NOMO-1 (cell line): ENCODE measurements at regions not wholly inside any gene's neighbourhood (a gene's known extent, or its start where the extent isn't known, plus 50 kb on each side); places are given as distances from the start of the nearest gene placed in this dataset.
"Not testable (repeated sequence)": the region's sequence is repeated elsewhere in the genome, so short reads cannot be mapped to it uniquely, and the experiment has no call there.

Experiments used
- DNase-seq, 2 experiments: peaks; one replicate each; lab custom pipeline; 2025; ENCODE audit not compliant: unreplicated experiment in 2 of 2; lab: John Stamatoyannopoulos, UW

DNA sequence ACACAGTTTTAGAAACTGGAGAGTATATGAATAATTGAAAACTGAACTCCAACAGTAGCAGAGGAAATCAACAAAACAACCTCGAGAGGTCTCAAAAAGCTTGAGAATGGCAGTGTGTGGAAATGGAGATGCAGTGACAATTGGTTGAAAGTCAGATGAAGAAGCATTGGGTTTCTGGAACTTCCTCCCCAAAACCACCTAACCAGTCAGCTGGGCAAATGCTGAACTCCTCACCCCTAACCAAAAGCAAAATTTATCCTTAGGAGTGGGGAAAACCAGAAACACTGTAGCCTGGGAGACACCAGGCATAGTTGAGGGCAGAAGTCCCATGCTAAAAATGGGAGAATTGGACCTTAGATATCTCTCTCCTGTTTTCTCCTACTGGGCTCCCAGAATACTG is 109.9 kb downstream of the TANC2 start:
- DNase-seq, result peak; percentile 2 to 34

DNA sequence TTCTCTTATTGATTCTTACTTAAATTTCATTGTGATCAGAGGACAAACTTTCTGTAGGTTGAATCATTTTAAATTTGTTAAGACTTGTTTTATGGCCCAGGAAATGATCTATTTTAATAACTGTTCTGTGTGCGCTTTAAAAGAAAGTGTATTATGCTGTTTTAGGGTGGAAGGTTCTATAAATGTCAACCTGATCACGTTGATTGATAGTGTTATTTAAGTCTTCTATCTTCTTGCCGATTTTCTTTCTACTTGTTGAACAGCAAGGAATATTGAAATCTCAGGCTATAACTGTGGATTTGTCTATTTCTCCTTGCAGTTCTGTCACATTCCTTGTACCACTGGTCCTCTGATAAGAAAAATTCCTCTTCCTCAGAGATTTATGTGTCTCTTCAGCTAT is 112.7 kb downstream of the TANC2 start:
- no peak for DNase-seq

DNA sequence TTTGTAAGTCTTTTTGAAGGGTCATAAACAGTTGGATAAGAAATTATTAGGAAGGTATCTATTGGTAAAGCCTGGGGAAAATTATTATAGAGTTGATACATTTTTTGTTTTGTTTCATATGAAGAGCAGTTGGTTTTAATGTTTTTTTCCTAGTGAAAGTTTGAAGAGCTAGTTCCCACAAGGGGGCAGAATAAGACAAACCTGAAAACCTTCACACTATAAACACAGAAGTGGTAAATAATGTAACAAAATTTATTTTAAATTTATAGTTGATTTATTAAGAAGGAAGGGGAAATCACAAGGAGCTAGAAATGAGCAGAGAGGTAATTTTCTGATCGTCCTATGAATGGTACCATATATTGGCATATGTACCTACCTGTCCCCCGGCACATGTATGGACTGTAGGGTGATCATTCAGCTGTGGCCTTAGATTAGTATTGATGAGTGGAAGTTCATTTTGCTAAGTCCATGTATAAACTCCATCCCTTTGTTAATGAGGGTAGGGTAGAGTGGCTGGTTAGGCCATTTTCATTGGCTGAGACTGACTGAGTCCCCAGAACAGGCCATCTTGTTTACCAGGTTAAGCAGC is 116.3 kb downstream of the TANC2 start:
- DNase-seq, result peak in 1 of 2 experiments; percentile 37

DNA sequence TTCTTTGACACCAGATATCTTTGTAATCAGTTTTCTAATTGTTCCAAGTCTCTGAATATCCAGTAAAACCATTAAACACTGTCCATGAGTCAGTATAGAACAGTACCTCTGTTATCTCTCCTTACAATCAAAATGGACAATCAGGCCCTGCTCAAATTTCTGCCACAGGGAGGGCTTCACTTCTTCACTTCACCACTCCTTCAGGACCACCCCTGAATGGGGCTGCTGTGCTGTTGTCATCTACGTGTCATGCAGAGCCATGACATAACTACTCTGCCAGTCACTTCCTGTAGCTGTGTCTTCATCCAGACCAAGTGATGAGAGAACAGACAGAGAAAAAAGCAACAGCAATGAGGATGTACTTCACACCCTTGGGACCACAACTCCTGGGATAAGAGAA is 116.9 kb downstream of the TANC2 start:
- no peak for DNase-seq

DNA sequence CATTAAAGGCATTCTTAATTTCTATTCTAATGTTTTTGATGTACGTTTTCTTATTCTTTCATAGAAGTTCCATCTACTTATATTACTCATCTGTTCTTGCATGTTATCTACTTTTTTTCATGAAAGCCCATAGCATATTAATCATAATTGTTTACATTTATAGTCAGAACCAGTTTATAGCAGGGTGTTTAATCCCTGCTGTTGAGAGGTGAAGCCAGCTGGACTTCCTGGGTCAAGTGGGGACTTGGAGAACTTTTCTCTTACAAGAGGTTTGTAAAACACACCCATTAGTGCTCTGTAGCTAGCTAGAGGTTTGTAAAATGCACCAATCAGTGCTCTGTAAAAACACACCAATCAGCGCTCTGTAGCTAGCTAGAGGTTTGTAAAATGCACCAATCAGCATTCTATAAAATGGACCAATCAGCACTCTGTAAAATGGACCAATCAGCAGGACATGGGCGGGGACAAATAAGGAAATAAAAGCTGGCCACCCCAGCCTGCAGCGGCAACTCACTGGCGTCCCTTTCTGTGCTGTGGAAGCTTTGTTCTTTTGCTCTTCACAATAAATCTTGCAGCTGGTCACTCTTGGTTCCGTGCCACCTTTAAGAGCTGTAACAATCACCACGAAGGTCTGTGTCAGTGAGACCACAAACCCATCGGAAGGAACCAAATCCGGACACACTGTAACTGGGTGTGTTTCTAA is 120.6 kb downstream of the TANC2 start:
- no peak for DNase-seq

DNA sequence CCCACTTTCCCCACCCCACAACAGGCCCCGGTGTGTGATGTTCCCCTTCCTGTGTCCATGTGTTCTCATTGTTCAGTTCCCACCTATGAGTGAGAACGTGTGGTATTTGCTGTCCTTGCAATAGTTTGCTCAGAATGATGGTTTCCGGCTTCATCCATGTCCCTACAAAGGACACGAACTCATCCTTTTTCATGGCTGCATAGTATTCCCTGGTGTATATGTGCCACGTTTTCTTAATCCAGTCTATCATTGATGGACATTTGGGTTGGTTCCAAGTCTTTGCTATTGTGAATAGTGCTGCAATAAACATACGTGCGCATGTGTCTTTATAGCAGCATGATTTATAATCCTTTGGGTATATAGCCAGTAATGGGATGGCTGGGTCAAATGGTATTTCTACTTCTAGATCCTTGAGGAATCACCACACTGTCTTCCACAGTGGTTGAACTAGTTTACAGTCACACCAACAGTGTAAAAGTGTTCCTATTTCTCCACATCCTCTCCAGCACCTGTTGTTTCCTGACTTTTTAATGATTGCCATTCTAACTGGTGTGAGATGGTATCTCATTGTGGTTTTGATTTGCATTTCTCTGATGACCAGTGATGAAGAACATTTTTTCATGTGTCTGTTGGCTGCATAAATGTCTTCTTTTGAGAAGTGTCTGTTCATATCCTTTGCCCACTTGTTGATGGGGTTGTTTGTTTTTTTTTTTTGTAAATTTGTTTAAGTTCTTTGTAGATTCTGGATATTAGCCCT is 124.5 kb downstream of the TANC2 start:
- DNase-seq, result not testable (repeated sequence)

DNA sequence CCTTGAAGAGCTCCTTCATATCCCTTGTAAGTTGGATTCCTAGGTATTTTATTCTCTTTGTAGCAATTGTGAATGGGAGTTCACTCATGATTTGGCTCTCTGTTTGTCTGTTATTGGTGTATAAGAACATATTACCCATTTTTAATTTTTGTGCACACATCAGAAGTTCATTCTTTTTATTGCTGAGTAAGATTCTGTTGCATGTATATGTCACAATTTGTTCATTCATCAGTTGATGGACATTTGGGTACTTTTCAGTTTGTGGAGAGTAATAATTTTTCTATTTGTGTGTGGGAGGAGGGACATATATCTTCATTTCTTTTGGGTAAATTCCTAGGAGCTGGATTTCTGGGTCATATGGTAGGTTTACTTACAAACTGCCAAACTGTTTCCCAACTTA is 125.9 kb downstream of the TANC2 start:
- not testable (repeated sequence) for DNase-seq

DNA sequence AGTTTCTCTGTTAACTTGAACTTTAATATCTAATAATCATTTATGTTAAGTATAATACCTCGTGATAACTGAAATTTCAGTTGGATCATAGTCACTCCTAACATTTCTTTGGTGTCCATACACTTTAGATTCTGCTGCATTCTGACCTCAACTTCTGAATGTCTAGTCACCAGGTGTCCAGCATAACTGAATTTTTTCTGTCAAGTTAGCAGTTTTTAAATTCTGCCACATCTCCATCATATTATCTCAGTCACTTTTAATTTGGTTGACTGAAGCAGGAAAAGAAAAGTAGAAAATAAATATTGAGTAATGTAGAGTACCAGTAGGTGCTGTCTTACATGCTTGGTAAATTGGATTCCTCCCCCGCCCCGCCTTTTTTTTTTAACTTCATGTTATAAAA is 128.6 kb downstream of the TANC2 start:
- DNase-seq, result no peak

DNA sequence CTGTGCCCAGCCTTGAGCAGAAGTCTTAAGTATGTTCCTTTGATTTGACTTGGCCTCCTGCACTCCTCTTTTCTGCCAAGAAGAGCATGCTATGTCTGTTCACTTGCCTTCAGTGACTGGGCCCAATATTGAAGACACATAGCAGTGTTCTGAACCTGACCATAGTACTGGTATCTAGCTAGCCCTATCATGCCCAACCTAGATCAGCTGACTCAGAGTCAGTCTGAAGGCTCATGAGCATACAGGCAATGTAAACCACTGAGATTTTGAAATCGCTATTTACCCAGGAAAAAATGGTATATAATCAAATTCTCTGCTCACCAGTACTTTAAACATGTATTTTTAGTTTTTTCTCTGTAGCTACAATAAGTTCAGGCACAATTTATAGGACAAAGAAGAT is 129.4 kb downstream of the TANC2 start:
- DNase-seq, result no peak

DNA sequence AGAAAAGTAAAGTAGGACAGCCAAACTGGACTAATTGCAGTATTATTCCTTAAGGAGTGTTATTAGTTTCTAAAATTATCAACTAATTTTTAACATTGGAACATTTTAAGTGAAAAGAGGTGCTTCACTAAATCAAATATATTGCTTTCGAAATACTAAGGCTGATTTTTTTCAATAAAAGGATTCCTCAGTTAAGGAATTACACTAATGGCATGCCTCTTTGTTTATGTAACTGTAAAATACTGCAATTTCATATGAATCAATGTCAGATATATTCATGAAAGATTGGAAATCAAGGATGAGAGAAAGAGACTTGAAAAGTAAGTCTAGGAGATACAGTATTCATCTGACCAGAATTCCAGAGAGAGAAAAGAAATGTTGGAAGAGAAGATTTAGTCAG is 129.8 kb downstream of the TANC2 start:
- no peak for DNase-seq

DNA sequence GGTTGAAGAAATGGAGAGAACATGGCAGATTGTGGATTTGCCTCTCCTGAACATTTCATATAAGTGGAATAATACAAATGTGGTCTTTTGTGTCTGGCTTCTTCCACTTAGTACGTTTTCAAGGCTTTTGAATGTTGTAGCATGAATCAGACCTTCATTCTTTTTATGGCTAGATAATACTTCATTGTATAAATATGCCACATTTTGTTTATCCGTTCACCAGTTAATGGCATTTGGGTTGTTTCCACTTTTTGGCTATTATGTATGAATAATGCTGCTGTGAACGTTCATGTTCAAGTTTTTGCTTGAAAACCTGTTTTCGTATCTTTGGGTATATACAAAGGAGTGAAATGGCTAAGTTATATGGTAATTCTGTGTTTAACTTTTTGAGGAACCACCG is 130.4 kb downstream of the TANC2 start:
- no peak for DNase-seq

DNA sequence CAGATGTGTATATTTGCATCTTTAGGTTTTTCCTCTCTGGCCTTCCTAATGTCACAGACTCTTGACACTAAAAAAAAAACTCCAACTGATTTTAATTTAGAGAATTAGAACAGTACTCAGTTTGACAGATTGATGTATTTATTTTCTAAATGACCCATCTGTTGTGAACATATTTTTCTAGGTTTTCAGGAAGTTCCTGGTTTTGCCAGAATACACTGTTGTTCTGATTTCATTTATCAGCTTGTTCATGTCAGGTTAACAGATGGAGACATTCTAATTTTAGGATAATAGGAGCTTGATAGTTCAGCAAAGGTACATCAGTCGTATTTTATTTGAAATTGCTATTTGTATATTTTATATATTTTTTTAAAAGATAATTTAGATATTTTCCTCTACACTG is 133.4 kb downstream of the TANC2 start:
- DNase-seq, result no peak

DNA sequence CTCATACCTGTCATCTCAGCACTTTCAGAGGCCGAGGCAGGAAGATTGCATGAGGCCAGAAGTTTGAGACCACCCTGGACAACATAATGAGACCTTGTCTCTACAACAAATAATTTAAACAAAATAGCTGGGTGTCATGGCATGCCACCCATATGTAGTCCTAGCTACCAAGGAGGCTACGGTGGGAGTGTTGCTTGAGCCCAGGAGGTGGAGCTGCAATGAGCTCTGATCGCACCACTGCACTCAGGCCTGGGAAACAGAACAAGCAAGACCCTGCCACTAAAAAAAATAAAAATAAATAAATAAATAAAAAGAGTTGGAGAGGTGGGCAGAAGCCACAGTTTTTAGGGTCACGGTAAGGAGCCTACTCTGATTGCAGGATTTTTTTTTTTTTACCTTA is 136.0 kb downstream of the TANC2 start:
- no peak for DNase-seq

DNA sequence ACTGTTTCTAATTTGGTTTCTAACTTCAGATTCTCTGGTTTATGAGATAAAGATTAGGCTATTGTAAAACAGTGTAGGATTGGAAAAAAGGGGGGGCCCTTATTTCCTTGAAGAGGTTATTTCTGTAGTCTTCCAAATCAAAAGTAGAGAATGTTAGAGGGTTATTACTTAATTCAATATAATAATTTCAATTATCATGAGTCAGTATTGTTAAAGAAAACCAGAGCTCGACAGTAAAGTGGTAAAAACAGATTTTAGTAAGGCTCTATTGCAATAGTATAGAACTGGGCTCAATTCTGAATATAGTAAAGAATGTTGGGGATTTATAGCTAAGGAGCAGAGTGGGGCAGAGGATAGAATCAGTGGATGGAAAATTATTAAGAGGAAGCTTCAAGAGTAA is 140.0 kb downstream of the TANC2 start:
- DNase-seq, result no peak

DNA sequence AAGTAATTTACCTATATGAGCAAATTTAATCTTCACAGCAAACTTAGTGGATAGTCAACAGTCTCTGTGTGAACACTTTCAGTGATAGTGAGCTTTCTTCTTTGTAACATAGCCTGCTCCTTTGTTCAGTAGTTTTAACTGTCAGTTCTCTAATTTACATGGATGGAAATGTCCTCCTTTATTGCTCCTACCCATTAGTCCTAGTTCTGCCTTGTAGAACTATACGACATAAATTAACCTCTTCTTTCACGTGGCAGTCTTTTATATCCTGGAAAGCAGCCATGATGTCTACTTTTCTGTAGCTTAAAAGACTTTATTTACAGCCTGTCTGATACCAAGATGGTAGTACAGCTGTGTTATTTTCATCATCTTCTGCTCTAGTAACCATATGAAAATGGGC is 143.6 kb downstream of the TANC2 start:
- no peak for DNase-seq

DNA sequence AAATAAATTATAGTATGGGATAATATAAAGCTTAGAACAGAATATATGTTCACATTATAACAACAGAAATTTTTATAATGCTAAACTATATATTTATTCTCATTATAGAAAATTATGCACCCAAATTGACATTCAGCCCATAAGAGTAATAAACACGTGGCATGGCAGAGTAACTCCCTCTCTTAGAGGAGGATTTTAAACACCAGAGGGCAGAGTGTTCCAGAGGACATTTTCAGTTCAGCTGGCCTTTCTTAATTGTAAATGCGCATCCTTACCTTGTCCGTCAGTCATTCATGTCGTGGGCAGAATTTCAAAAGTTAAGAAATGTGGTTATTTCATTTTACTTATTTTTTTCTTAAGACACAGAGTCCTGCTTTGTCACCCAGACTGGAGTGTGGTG is 147.1 kb downstream of the TANC2 start:
- DNase-seq, result no peak

DNA sequence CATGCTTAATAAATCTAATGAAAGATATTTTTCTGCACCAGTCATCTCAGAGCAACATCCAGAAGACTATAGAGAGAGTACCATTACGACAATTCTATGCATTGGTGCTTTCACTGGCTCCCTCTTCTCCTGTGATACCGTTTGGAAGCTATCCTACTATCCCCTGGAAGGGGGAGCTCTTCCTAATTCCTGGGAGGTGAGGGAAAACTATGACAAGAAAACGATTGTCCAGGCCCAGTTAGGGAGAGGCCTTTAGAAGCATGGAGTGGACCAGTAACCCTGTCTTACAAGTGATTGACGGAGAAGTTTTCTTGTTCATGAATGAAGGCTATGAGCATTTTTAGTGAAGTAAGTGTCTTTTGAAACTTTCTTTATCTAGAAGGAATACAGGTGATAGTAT is 150.2 kb downstream of the TANC2 start:
- no peak for DNase-seq

DNA sequence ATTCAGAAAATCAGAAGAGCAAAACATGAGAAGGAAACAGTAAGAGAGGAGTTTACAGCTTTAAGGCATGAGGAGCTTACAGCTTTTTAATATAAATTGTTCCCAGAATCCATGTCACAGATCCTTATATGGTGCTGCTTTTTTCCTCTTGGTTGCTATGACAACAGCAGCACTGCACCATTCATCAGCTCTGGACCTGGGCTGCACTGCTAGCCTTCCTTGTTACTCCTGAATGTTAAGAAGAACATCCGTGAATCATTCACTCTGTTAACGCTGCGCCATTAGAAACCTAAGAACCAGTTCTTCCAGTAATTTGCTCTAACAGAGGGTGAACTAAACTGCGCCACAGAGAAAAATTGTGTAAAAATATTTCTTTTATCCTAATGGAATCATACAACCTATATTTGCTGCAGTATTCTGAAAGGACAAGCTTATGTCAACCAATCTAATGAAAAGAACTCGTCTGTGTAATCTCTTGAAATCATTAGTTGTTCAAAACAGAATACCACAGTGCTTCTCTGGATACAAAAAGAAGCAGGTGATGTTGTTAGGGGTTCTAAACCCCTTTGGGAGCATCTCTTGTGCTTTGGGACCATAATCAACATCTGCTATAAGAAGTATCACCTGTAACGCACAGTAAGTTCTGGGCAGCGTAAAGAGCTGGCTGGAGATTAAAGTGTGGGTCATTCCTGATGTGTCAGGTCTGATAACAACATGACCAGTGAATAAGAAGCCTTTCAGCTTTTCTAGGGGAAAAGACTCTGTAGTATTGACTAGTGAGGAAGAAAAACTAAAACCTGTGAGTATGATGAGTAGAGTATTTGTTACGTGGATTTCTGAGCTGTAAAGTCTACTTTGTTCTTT is 151.2 kb downstream of the TANC2 start:
- no peak for DNase-seq

DNA sequence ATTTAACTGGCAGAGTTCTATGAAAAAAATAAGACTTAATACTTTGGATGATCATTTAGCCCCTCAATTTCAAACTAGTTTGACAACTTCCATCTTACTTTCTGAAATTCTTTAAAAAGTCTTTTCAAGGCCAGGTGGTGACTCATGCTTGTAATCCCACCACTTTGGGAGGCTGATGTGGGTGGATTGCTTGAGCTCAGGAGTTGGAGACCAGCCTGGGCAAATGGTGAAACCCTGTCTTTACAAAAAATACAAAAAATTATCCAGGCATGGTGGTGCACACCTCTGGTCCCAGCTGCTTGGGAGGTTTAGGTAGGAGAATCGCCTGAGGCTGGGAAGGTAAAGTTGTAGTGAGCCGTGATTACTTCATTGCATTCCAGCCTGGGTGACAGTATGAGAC is 154.4 kb downstream of the TANC2 start:
- no peak for DNase-seq

DNA sequence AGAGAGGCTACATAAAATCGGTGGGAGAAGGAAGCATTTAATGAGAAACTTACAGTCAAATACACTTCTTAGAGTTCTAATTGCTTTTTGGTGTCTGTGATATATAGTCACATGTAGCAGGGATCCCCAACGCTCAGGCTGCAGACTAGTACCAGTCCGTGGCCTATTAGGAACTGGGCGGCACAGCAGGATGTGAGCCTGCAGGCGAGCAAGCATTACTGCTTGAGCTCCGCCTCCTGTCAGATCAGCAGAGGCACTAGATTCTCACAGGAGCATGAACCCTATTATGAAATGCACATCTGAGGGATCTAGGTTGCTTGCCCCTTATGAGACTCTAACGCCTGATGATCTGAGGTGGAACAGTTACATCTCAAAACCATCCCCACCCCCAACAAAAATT is 158.5 kb downstream of the TANC2 start:
- no peak for DNase-seq

DNA sequence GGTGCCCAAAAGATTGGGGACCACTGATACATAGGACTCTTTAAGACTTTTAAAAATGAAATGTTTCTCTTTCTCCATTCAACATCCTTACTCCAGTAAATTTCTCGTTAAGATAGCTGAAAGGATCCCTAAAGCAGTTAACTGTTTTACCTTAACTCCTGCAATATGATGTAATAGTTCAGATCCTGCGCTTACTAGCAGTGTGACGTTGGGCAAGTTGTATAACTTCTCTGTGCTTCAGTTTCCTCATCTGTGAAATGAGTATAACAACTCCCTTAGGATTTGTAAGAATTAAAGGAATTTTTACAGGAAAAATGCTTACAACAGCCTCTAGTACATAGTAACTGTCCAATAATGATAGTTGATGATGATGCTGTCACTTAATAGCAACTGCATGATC is 158.9 kb downstream of the TANC2 start:
- DNase-seq, result no peak
